22Rv1 (cell line): ENCODE measurements at regions not wholly inside any gene's neighbourhood (a gene's known extent, or its start where the extent isn't known, plus 50 kb on each side); places are given as distances from the start of the nearest gene placed in this dataset.
A peak's percentile ranks its signal among the peaks of the same experiment; 100 is the strongest.

ENCODE experiments used
- ZFX ChIP-seq: fragments of 450-650 bp; IDR thresholded peaks from 2 replicates; pipeline ENCODE4 v1.6.1; 2017; ENCODE audit warnings: antibody characterized with exemption, borderline replicate concordance
- TF ChIP-seq, protein P1 (sequence below): fragments of 450-650 bp; IDR thresholded peaks from 2 replicates; pipeline ENCODE4 v1.5.1; 2017; ENCODE audit warnings: mild to moderate bottlenecking

DNA sequence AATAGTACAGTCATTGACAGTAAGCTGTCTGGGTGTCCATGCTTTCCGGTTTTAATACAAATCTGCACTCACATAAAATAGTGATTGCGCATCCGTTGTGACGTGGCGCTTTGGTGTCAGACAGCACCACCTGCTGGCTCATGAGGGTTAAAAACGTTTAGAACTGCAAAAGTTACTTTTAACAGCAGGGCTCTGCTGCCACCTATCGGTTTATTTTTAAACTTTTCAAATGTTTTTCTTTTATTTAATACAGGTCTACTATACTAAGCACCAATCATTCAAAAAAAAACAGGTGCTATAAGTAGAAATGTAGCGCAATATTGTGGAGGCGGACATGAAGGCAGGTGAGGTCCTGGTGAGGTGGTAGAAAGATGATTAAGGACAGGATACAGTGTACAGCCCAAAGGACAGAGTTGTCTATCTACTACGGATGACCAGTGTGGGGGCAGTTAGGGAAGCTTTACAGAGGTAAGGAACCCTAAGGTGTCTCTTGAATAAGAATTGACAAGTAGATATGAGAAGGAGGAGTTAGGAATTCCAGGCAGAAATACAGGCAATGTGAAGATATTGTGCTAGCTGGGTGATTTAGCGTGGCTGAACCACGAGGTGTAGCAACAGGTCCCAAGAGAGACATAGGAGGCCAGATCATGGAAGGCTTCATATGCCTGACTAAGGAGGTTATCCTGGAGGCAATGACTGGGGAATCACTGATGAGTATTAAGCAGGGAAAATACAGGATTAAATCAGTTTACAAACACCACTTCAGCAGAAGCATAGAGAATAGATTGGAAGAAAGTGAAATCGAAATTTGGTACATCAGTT, 91.5 kb upstream of the PRB2 start:
- TF ChIP-seq, protein P1, sequence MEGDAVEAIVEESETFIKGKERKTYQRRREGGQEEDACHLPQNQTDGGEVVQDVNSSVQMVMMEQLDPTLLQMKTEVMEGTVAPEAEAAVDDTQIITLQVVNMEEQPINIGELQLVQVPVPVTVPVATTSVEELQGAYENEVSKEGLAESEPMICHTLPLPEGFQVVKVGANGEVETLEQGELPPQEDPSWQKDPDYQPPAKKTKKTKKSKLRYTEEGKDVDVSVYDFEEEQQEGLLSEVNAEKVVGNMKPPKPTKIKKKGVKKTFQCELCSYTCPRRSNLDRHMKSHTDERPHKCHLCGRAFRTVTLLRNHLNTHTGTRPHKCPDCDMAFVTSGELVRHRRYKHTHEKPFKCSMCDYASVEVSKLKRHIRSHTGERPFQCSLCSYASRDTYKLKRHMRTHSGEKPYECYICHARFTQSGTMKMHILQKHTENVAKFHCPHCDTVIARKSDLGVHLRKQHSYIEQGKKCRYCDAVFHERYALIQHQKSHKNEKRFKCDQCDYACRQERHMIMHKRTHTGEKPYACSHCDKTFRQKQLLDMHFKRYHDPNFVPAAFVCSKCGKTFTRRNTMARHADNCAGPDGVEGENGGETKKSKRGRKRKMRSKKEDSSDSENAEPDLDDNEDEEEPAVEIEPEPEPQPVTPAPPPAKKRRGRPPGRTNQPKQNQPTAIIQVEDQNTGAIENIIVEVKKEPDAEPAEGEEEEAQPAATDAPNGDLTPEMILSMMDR = peak; percentile 100
- TF ChIP-seq ZFX = no peak
